ENCODE measurements at regions not wholly inside any gene's neighbourhood (a gene's known extent, or its start where the extent isn't known, plus 50 kb on each side); places are given as distances from the start of the nearest gene placed in this dataset.

- no peaks in the 10 kb centered on the region for H3K36me3 ChIP-seq (replicated peaks; ENCODE audit: insufficient read depth, low read length)
- no peaks in the 10 kb centered on the region for H3K9me3 ChIP-seq (replicated peaks; ENCODE audit: insufficient read depth, low read length)
- H3K27me3 ChIP-seq (replicated peaks; ENCODE audit: insufficient read depth, low read length), result no peaks in the 10 kb centered on the region
- DNase-seq, result no peak
- no peak overlapping the region for H2AFZ ChIP-seq (ENCODE audit: low read length)
- H3K9ac ChIP-seq (ENCODE audit: low read length), result no peak overlapping the region
- TF ChIP-seq EZH2phosphoT487 (IDR thresholded peaks at IDR 0.05; ENCODE audit: low read length), result no peak
- no peak for TF ChIP-seq EZH2 (optimal IDR thresholded peaks at IDR 0.05; ENCODE audit: low read depth, low read length)
- no peak for TF ChIP-seq CTCF (IDR thresholded peaks at IDR 0.05; ENCODE audit: low read length)
- H3K79me2 ChIP-seq (ENCODE audit: low read length), result no peaks in the 10 kb centered on the region
- no peaks in the 10 kb centered on the region for H3K4me1 ChIP-seq (ENCODE audit: low read length)
- no peak overlapping the region for H3K27ac ChIP-seq (ENCODE audit: low read length)
- H3K9me2 ChIP-seq (replicated peaks; ENCODE audit: insufficient read depth, low read length), result no peaks in the 10 kb centered on the region
- H3K4me3 ChIP-seq (ENCODE audit: low read length), result no peak overlapping the region
- H3F3A ChIP-seq (ENCODE audit: insufficient read depth, low read length), result no peaks in the 10 kb centered on the region
- no peaks in the 10 kb centered on the region for H4K20me1 ChIP-seq (ENCODE audit: insufficient read depth, low read length)
- H3K4me2 ChIP-seq (ENCODE audit: low read depth, low read length), result no peak overlapping the region
Observed at GRCh38 chr3:59658866-59659265, 609.0 kb upstream of the CFAP20DC start.

DNA sequence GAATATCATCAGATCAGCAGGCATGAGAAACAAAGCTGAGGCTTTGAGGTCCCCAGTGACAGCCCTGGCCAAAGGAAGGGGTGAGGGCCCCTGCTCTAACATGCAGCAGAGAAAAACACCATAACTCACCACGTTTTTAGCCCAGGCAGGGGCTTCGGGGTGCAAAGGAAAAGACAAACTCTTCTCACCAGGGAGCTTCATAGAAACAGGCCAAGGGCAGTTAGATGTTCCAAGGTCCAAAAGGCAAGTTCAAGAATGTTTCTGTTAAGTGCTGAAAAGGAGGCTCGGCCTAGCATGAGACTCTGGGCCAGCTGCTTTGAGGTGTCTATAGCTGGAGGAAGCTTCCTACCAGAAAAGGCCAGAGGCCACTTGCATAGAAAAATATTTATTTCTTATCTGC is 608.4 kb upstream of the CFAP20DC start:
- Histone ChIP-seq H2AFZ (ENCODE audit: low read length) (no peak overlapping the region), H3K4me3 (ENCODE audit: low read length) (no peak overlapping the region)
- DNase-seq, result no peak

GRCh38 chr3:59655418-59656015 is 605.7 kb upstream of the CFAP20DC start:
- H3K4me2 ChIP-seq (ENCODE audit: low read depth, low read length), result no peak overlapping the region
- DNase-seq, result no peak
- no peaks in the 10 kb centered on the region for H3K4me1 ChIP-seq (ENCODE audit: low read length)
- no peak overlapping the region for H3K4me3 ChIP-seq (ENCODE audit: low read length)
- no peaks in the 10 kb centered on the region for H4K20me1 ChIP-seq (ENCODE audit: insufficient read depth, low read length)
- no peak overlapping the region for H3K27ac ChIP-seq (ENCODE audit: low read length)
- H3F3A ChIP-seq (ENCODE audit: insufficient read depth, low read length), result no peaks in the 10 kb centered on the region
- H3K36me3 ChIP-seq (replicated peaks; ENCODE audit: insufficient read depth, low read length), result no peaks in the 10 kb centered on the region
- TF ChIP-seq EZH2phosphoT487 (IDR thresholded peaks at IDR 0.05; ENCODE audit: low read length) (no peak), EZH2 (optimal IDR thresholded peaks at IDR 0.05; ENCODE audit: low read depth, low read length) (no peak), CTCF (IDR thresholded peaks at IDR 0.05; ENCODE audit: low read length) (no peak)
- H3K9ac ChIP-seq (ENCODE audit: low read length), result no peak overlapping the region
- no peaks in the 10 kb centered on the region for H3K9me2 ChIP-seq (replicated peaks; ENCODE audit: insufficient read depth, low read length)
- H2AFZ ChIP-seq (ENCODE audit: low read length), result no peak overlapping the region
- H3K27me3 ChIP-seq (replicated peaks; ENCODE audit: insufficient read depth, low read length), result no peaks in the 10 kb centered on the region
- H3K79me2 ChIP-seq (ENCODE audit: low read length), result no peaks in the 10 kb centered on the region
- no peaks in the 10 kb centered on the region for H3K9me3 ChIP-seq (replicated peaks; ENCODE audit: insufficient read depth, low read length)

More for the DNA sequence above, 608.4 kb upstream of the CFAP20DC start:
- no peak overlapping the region for H3K4me2 ChIP-seq (ENCODE audit: low read depth, low read length)
- no peaks in the 10 kb centered on the region for H3K4me1 ChIP-seq (ENCODE audit: low read length)
- no peak for TF ChIP-seq CTCF (IDR thresholded peaks at IDR 0.05; ENCODE audit: low read length)
- TF ChIP-seq EZH2phosphoT487 (IDR thresholded peaks at IDR 0.05; ENCODE audit: low read length), result no peak
- TF ChIP-seq EZH2 (optimal IDR thresholded peaks at IDR 0.05; ENCODE audit: low read depth, low read length), result no peak
- no peaks in the 10 kb centered on the region for H3K36me3 ChIP-seq (replicated peaks; ENCODE audit: insufficient read depth, low read length)
- H3K27me3 ChIP-seq (replicated peaks; ENCODE audit: insufficient read depth, low read length), result no peaks in the 10 kb centered on the region
- no peaks in the 10 kb centered on the region for H3F3A ChIP-seq (ENCODE audit: insufficient read depth, low read length)
- no peaks in the 10 kb centered on the region for H3K9me3 ChIP-seq (replicated peaks; ENCODE audit: insufficient read depth, low read length)
- no peaks in the 10 kb centered on the region for H3K9me2 ChIP-seq (replicated peaks; ENCODE audit: insufficient read depth, low read length)
- H3K9ac ChIP-seq (ENCODE audit: low read length), result no peak overlapping the region
- no peaks in the 10 kb centered on the region for H3K79me2 ChIP-seq (ENCODE audit: low read length)
- no peaks in the 10 kb centered on the region for H4K20me1 ChIP-seq (ENCODE audit: insufficient read depth, low read length)
- H3K27ac ChIP-seq (ENCODE audit: low read length), result no peak overlapping the region

All from MM.1S (cell line).